ENCODE measurements at regions not wholly inside any gene's neighbourhood (a gene's known extent, or its start where the extent isn't known, plus 50 kb on each side); places are given as distances from the start of the nearest gene placed in this dataset.

DNA sequence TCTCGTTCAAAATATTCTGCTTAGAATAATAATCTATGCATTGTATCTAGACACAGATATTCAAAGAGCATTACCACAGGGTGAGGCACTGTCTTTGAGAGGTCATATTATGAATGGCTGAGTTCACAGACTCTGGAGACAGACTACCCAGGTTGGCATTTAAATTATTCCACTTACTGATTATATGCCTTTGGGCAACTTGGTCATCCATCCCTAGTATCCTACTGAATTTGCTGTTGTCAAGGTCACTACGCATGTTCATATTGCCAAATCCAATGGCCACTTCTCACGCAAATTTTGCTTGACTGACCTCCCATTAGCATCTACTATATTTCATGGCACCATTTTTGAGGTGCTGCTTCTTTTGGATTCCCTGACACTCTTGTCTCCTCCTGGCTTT lies 498.6 kb upstream of the TLE4 start:
- CTCF ChIA-PET, result interaction anchor here (1.0 kb wide), 2 partner anchors 21 to 55 kb away, joined by 3 to 4 read pairs; no protein-coding TSS in a partner anchor

DNA sequence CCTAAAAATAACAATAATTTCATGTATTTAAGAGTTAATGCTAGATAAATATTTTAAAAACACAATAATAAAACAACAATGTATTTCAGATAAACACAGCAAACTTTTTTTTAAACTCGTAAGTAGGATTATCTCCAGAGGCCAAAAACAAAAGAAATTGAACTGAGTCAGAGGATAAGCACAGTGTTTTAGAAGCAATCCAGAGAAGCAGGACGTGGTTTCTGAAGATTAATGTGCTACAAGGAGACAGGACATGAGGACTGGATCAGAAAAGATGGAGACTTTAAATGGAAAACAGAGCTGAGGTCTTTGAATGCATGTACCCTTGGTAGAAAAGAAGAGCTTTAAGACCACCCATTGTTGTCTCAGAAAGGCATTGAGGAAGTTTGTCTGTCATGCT lies 491.2 kb upstream of the TLE4 start:
- Histone ChIP-seq H3K4me2 (ENCODE audit: insufficient read depth, low read length) (no peak overlapping the region), H2AFZ (ENCODE audit: low read depth, low read length) (peak overlapping the region; percentile 44), H3K4me3 (replicated peaks in 1 of 3; ENCODE audit: insufficient read depth in 1 of 3, low read depth in 1 of 3, low read length in 3 of 3) (no peak overlapping the region), H3K9ac (replicated peaks; ENCODE audit: extremely low read depth, insufficient read depth, low read length) (no peak overlapping the region), H3K4me1 (ENCODE audit: control insufficient read depth, extremely low read depth, insufficient read depth, low read length) (no peaks in the 10 kb centered on the region), H3K36me3 (ENCODE audit: control insufficient read depth in 2 of 2, extremely low read depth in 1 of 2, insufficient read depth in 2 of 2, low read length in 2 of 2) (no peaks in the 10 kb centered on the region), H3K27me3 (ENCODE audit: control insufficient read depth in 2 of 2, insufficient read depth in 2 of 2, low read length in 2 of 2) (no peaks in the 10 kb centered on the region), H3K9me1 (replicated peaks; ENCODE audit: control insufficient read depth, extremely low read depth, insufficient read depth, low read length) (no peaks in the 10 kb centered on the region), H3K27ac (ENCODE audit: insufficient read depth, low read depth, low read length) (no peak overlapping the region), H4K20me1 (replicated peaks; ENCODE audit: control insufficient read depth, extremely low read depth, insufficient read depth, low read length) (no peaks in the 10 kb centered on the region), H3K9me3 (replicated peaks; ENCODE audit: control insufficient read depth, insufficient read depth, low read length) (no peaks in the 10 kb centered on the region), H3K79me2 (ENCODE audit: control insufficient read depth, insufficient read depth, low read length) (no peaks in the 10 kb centered on the region)
- BruUV-seq (replicated peaks), result no TSS peak
- TF ChIP-seq FOS (IDR thresholded peaks at IDR 0.05; ENCODE audit: borderline replicate concordance, insufficient read depth, low read length) (no peak), MYC (IDR thresholded peaks at IDR 0.05; ENCODE audit: low read depth, low read length) (no peak), POLR2A (IDR thresholded peaks at IDR 0.05; ENCODE audit: low read depth, low read length) (no peak), POLR2AphosphoS5 (IDR thresholded peaks at IDR 0.05; ENCODE audit: insufficient read depth, low read depth, low read length) (no peak), GATA2 (IDR thresholded peaks at IDR 0.05; ENCODE audit: insufficient read depth, insufficient read length, low read depth, low read length) (no peak), JUN (IDR thresholded peaks at IDR 0.05; ENCODE audit: borderline replicate concordance, insufficient read depth, insufficient read length, low read depth) (no peak), EZH2 (IDR thresholded peaks at IDR 0.05; ENCODE audit: borderline replicate concordance, low read depth, low read length, severe bottlenecking) (no peak)
- TF ChIP-seq, protein P1, sequence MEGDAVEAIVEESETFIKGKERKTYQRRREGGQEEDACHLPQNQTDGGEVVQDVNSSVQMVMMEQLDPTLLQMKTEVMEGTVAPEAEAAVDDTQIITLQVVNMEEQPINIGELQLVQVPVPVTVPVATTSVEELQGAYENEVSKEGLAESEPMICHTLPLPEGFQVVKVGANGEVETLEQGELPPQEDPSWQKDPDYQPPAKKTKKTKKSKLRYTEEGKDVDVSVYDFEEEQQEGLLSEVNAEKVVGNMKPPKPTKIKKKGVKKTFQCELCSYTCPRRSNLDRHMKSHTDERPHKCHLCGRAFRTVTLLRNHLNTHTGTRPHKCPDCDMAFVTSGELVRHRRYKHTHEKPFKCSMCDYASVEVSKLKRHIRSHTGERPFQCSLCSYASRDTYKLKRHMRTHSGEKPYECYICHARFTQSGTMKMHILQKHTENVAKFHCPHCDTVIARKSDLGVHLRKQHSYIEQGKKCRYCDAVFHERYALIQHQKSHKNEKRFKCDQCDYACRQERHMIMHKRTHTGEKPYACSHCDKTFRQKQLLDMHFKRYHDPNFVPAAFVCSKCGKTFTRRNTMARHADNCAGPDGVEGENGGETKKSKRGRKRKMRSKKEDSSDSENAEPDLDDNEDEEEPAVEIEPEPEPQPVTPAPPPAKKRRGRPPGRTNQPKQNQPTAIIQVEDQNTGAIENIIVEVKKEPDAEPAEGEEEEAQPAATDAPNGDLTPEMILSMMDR (IDR thresholded peaks at IDR 0.05; ENCODE audit: extremely low read depth in 1 of 2, insufficient read depth in 1 of 2, low read depth in 1 of 2, low read length in 2 of 2), result no peak
- TF ChIP-seq, protein P2, sequence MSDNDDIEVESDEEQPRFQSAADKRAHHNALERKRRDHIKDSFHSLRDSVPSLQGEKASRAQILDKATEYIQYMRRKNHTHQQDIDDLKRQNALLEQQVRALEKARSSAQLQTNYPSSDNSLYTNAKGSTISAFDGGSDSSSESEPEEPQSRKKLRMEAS (IDR thresholded peaks at IDR 0.05; ENCODE audit: insufficient read depth, insufficient read length), result no peak
- FAIRE-seq (no peak), DNase-seq (ENCODE audit: low read depth, low spot score) (no peak)
- POLR2A ChIA-PET, result no interaction called here
- dilution Hi-C loops (cut with MboI; ENCODE audit: extremely low pct_ligation_motif_present, low sequenced_read_pairs), result no loop called here
- CTCF ChIA-PET, result interaction anchor here (0.6 kb wide), 1 partner anchor 15 kb away, joined by 3 read pairs; no protein-coding TSS in a partner anchor
- intact Hi-C loops (cut with micrococcal nuclease), result no loop called here

More for the DNA sequence above, 498.6 kb upstream of the TLE4 start:
- no peaks in the 10 kb centered on the region for H3K27me3 ChIP-seq (ENCODE audit: control insufficient read depth in 2 of 2, insufficient read depth in 2 of 2, low read length in 2 of 2)
- no peak overlapping the region for H3K4me3 ChIP-seq (replicated peaks in 1 of 3; ENCODE audit: insufficient read depth in 1 of 3, low read depth in 1 of 3, low read length in 3 of 3)
- TF ChIP-seq, protein P1 (IDR thresholded peaks at IDR 0.05; ENCODE audit: extremely low read depth in 1 of 2, insufficient read depth in 1 of 2, low read depth in 1 of 2, low read length in 2 of 2), result no peak
- TF ChIP-seq FOS (IDR thresholded peaks at IDR 0.05; ENCODE audit: borderline replicate concordance, insufficient read depth, low read length), result no peak
- no peak for TF ChIP-seq POLR2A (IDR thresholded peaks at IDR 0.05; ENCODE audit: low read depth, low read length)
- TF ChIP-seq GATA2 (IDR thresholded peaks at IDR 0.05; ENCODE audit: insufficient read depth, insufficient read length, low read depth, low read length), result no peak
- TF ChIP-seq, protein P2 (IDR thresholded peaks at IDR 0.05; ENCODE audit: insufficient read depth, insufficient read length), result no peak
- no peak for TF ChIP-seq JUN (IDR thresholded peaks at IDR 0.05; ENCODE audit: borderline replicate concordance, insufficient read depth, insufficient read length, low read depth)
- no peak overlapping the region for H3K9ac ChIP-seq (replicated peaks; ENCODE audit: extremely low read depth, insufficient read depth, low read length)
- no TSS peak for BruUV-seq (replicated peaks)
- H2AFZ ChIP-seq (ENCODE audit: low read depth, low read length), result no peak overlapping the region
- H4K20me1 ChIP-seq (replicated peaks; ENCODE audit: control insufficient read depth, extremely low read depth, insufficient read depth, low read length), result no peaks in the 10 kb centered on the region
- H3K4me1 ChIP-seq (ENCODE audit: control insufficient read depth, extremely low read depth, insufficient read depth, low read length), result no peaks in the 10 kb centered on the region
- no peaks in the 10 kb centered on the region for H3K36me3 ChIP-seq (ENCODE audit: control insufficient read depth in 2 of 2, extremely low read depth in 1 of 2, insufficient read depth in 2 of 2, low read length in 2 of 2)
- intact Hi-C loops (cut with micrococcal nuclease) (no loop called here), dilution Hi-C loops (cut with MboI; ENCODE audit: extremely low pct_ligation_motif_present, low sequenced_read_pairs) (no loop called here)
- no peak overlapping the region for H3K27ac ChIP-seq (ENCODE audit: insufficient read depth, low read depth, low read length)
- no peak overlapping the region for H3K4me2 ChIP-seq (ENCODE audit: insufficient read depth, low read length)
- no peaks in the 10 kb centered on the region for H3K79me2 ChIP-seq (ENCODE audit: control insufficient read depth, insufficient read depth, low read length)
- FAIRE-seq (no peak), DNase-seq (ENCODE audit: low read depth, low spot score) (no peak)
- POLR2A ChIA-PET, result no interaction called here
- no peaks in the 10 kb centered on the region for H3K9me1 ChIP-seq (replicated peaks; ENCODE audit: control insufficient read depth, extremely low read depth, insufficient read depth, low read length)
- no peaks in the 10 kb centered on the region for H3K9me3 ChIP-seq (replicated peaks; ENCODE audit: control insufficient read depth, insufficient read depth, low read length)
